Liver (tissue), 8 donors: ENCODE measurements at regions not wholly inside any gene's neighbourhood (a gene's known extent, or its start where the extent isn't known, plus 50 kb on each side); places are given as distances from the start of the nearest gene placed in this dataset.

Experiments used
- DNase-seq: peaks from one replicate; pipeline ENCODE4 v3.0.0-alpha.2; 2017; ENCODE audit warnings: low spot score
- H3K27ac ChIP-seq, 2 donors: one replicate each; pipeline ENCODE4 v1.7.0; 2013; ENCODE audit warnings: inconsistent platforms in 2 of 2, low read length in 2 of 2, control low read depth in 1 of 2, low read depth in 1 of 2, mild to moderate bottlenecking in 1 of 2
- H3K27me3 ChIP-seq, 4 donors: one replicate each; pipeline versions ENCODE4 v1.6.1 to v1.7.0; 2013; ENCODE audit warnings: low read length in 3 of 4, inconsistent platforms in 1 of 4, mild to moderate bottlenecking in 1 of 4, moderate library complexity in 1 of 4; ENCODE audit not compliant: control insufficient read depth in 4 of 4, insufficient read depth in 4 of 4
- H3K36me3 ChIP-seq, 4 donors: one replicate each; pipeline versions ENCODE4 v1.6.1 to v1.7.0; 2013; ENCODE audit warnings: low read length in 3 of 4, mild to moderate bottlenecking in 3 of 4, low read depth in 1 of 4, moderate library complexity in 1 of 4; ENCODE audit not compliant: control insufficient read depth in 4 of 4, insufficient read depth in 3 of 4
- H3K4me1 ChIP-seq, 4 donors: one replicate each; pipeline versions ENCODE4 v1.6.1 to v1.7.0; 2013; ENCODE audit warnings: low read length in 3 of 4, mild to moderate bottlenecking in 3 of 4, moderate library complexity in 1 of 4; ENCODE audit not compliant: control insufficient read depth in 4 of 4, insufficient read depth in 4 of 4
- H3K4me3 ChIP-seq, 3 donors: one replicate each; pipeline versions ENCODE4 v1.6.1 to v1.7.0; 2013; ENCODE audit warnings: low read length in 3 of 3, control low read depth in 1 of 3, low read depth in 1 of 3, mild to moderate bottlenecking in 1 of 3
- H3K9ac ChIP-seq, 2 donors: one replicate each; pipeline ENCODE4 v1.7.0; 2013; ENCODE audit warnings: low read length in 2 of 2, mild to moderate bottlenecking in 2 of 2, moderate library complexity in 2 of 2, control low read depth in 1 of 2, low read depth in 1 of 2
- H3K9me3 ChIP-seq, 4 donors: one replicate each; pipeline versions ENCODE4 v1.6.1 to v1.7.0; 2013; ENCODE audit warnings: low read length in 3 of 4; ENCODE audit not compliant: control insufficient read depth in 4 of 4
- ATF3 ChIP-seq: IDR thresholded peaks from 2 replicates; pipeline ENCODE4 v1.6.1; 2016; ENCODE audit warnings: antibody characterized with exemption
- EGR1 ChIP-seq, 2 donors: IDR thresholded peaks; 2 replicates each; pipeline ENCODE4 v1.6.1; 2016 to 2018; ENCODE audit warnings: antibody characterized with exemption in 2 of 2, low read depth in 2 of 2
- FOXA1 ChIP-seq: IDR thresholded peaks from 2 replicates; pipeline ENCODE4 v1.6.1; 2016; ENCODE audit warnings: antibody characterized with exemption
- FOXA2 ChIP-seq: IDR thresholded peaks from 2 replicates; pipeline ENCODE4 v1.6.1; 2016; ENCODE audit warnings: antibody characterized with exemption
- HNF4A ChIP-seq, 2 donors: conservative IDR thresholded peaks; 2 replicates each; pipeline ENCODE4 v1.6.1; 2016; ENCODE audit warnings: antibody characterized with exemption in 2 of 2, mild to moderate bottlenecking in 2 of 2
- HNF4G ChIP-seq: IDR thresholded peaks from 2 replicates; pipeline ENCODE4 v1.6.1; 2016; ENCODE audit warnings: antibody characterized with exemption
- JUND ChIP-seq, 2 donors: IDR thresholded peaks; 2 replicates each; pipeline ENCODE4 v1.6.1; 2016; ENCODE audit warnings: antibody characterized with exemption in 2 of 2
- MAX ChIP-seq: IDR thresholded peaks from 2 replicates; pipeline ENCODE4 v1.6.1; 2016; ENCODE audit warnings: antibody characterized with exemption
- NR2F2 ChIP-seq: IDR thresholded peaks from 2 replicates; pipeline ENCODE4 v1.6.1; 2016; ENCODE audit warnings: antibody characterized with exemption
- RAD21 ChIP-seq, 2 donors: IDR thresholded peaks; 2 replicates each; pipeline ENCODE4 v1.6.1; 2016; ENCODE audit warnings: antibody characterized with exemption in 2 of 2, mild to moderate bottlenecking in 2 of 2
- RXRA ChIP-seq, 2 donors: IDR thresholded peaks; 2 replicates each; pipeline ENCODE4 v1.6.1; 2017 to 2018; ENCODE audit warnings: antibody characterized with exemption in 2 of 2, mild to moderate bottlenecking in 1 of 2
- SP1 ChIP-seq: IDR thresholded peaks from 2 replicates; pipeline ENCODE4 v1.6.1; 2018; ENCODE audit warnings: antibody characterized with exemption, mild to moderate bottlenecking
- TAF1 ChIP-seq: conservative IDR thresholded peaks from 2 replicates; pipeline ENCODE4 v1.6.1; 2016; ENCODE audit warnings: antibody characterized with exemption, mild to moderate bottlenecking
- YY1 ChIP-seq: IDR thresholded peaks from 2 replicates; pipeline ENCODE4 v1.6.1; 2016; ENCODE audit warnings: antibody characterized with exemption, mild to moderate bottlenecking
- ZBTB33 ChIP-seq: IDR thresholded peaks from 2 replicates; pipeline ENCODE4 v1.6.1; 2016; ENCODE audit warnings: antibody characterized with exemption
- WGBS: extraction: QIAGEN DNeasy Blood & Tissue Kit; methylation state at CpG from one replicate; pipeline ENCODE4 v1.1.7; 2013; 5-methylcytosine and 5-hydroxymethylcytosine counted together
- TF ChIP-seq, protein P1 (sequence below): IDR thresholded peaks from 2 replicates; pipeline ENCODE4 v1.6.1; 2016; ENCODE audit warnings: antibody characterized with exemption, mild to moderate bottlenecking
- TF ChIP-seq, protein P2 (sequence below): fragments of 150-350 bp; IDR thresholded peaks from 2 replicates; pipeline ENCODE4 v1.5.1; 2017; ENCODE audit warnings: improper control_type of control experiment, low read depth, low read length; ENCODE audit not compliant: missing input control
- donor health status: healthy.
- donor health status: healthy.
- donor health status: healthy.
- donor health status: healthy.
- donor health status: healthy.

GRCh38 chr3:107981471-107982111 is 109.2 kb downstream of the CD47 start:
- TF ChIP-seq RAD21 (IDR thresholded peaks at IDR 0.05) = no peak
- no peak for TF ChIP-seq ZBTB33
- no peak for TF ChIP-seq HNF4A (conservative IDR thresholded peaks at IDR 0.05)
- TF ChIP-seq RXRA (IDR thresholded peaks at IDR 0.05) = no peak
- TF ChIP-seq JUND (IDR thresholded peaks at IDR 0.05) = no peak
- no peak for TF ChIP-seq SP1
- no peak for TF ChIP-seq FOXA2
- no peak for TF ChIP-seq TAF1
- TF ChIP-seq, protein P1, sequence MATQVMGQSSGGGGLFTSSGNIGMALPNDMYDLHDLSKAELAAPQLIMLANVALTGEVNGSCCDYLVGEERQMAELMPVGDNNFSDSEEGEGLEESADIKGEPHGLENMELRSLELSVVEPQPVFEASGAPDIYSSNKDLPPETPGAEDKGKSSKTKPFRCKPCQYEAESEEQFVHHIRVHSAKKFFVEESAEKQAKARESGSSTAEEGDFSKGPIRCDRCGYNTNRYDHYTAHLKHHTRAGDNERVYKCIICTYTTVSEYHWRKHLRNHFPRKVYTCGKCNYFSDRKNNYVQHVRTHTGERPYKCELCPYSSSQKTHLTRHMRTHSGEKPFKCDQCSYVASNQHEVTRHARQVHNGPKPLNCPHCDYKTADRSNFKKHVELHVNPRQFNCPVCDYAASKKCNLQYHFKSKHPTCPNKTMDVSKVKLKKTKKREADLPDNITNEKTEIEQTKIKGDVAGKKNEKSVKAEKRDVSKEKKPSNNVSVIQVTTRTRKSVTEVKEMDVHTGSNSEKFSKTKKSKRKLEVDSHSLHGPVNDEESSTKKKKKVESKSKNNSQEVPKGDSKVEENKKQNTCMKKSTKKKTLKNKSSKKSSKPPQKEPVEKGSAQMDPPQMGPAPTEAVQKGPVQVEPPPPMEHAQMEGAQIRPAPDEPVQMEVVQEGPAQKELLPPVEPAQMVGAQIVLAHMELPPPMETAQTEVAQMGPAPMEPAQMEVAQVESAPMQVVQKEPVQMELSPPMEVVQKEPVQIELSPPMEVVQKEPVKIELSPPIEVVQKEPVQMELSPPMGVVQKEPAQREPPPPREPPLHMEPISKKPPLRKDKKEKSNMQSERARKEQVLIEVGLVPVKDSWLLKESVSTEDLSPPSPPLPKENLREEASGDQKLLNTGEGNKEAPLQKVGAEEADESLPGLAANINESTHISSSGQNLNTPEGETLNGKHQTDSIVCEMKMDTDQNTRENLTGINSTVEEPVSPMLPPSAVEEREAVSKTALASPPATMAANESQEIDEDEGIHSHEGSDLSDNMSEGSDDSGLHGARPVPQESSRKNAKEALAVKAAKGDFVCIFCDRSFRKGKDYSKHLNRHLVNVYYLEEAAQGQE = no peak
- no peaks in the 10 kb centered on the region for H3K9me3 ChIP-seq
- no peaks in the 10 kb centered on the region for H3K36me3 ChIP-seq
- no peak overlapping the region for H3K4me3 ChIP-seq
- peaks cover 0 to 4% (median 2%) of the 10 kb centered on the region in 4 donors for H3K4me1 ChIP-seq
- 68% methylated on average over 7 of the region's 7 CpGs for WGBS
- H3K9ac ChIP-seq = no peak overlapping the region
- no peak overlapping the region for H3K27ac ChIP-seq
- no peaks in the 10 kb centered on the region for H3K27me3 ChIP-seq
- no peak for DNase-seq

GRCh38 chr3:107979538-107979937 is 111.3 kb downstream of the CD47 start:
- WGBS = 93% methylated on average over 6 of the region's 6 CpGs

More at GRCh38 chr3:107979538-107979937, 111.3 kb downstream of the CD47 start:
- Histone ChIP-seq H3K4me1 (no peaks in the 10 kb centered on the region), H3K27me3 (no peaks in the 10 kb centered on the region), H3K36me3 (no peaks in the 10 kb centered on the region), H3K9ac (no peak overlapping the region), H3K27ac (no peak overlapping the region), H3K9me3 (no peaks in the 10 kb centered on the region), H3K4me3 (no peak overlapping the region)
- no peak for DNase-seq
- TF ChIP-seq, protein P2, sequence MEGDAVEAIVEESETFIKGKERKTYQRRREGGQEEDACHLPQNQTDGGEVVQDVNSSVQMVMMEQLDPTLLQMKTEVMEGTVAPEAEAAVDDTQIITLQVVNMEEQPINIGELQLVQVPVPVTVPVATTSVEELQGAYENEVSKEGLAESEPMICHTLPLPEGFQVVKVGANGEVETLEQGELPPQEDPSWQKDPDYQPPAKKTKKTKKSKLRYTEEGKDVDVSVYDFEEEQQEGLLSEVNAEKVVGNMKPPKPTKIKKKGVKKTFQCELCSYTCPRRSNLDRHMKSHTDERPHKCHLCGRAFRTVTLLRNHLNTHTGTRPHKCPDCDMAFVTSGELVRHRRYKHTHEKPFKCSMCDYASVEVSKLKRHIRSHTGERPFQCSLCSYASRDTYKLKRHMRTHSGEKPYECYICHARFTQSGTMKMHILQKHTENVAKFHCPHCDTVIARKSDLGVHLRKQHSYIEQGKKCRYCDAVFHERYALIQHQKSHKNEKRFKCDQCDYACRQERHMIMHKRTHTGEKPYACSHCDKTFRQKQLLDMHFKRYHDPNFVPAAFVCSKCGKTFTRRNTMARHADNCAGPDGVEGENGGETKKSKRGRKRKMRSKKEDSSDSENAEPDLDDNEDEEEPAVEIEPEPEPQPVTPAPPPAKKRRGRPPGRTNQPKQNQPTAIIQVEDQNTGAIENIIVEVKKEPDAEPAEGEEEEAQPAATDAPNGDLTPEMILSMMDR = no peak
- TF ChIP-seq, protein P1 = no peak
- TF ChIP-seq MAX (no peak), YY1 (no peak), HNF4A (conservative IDR thresholded peaks at IDR 0.05) (no peak), ZBTB33 (no peak), EGR1 (IDR thresholded peaks at IDR 0.05; ENCODE audit: low read depth in 2 of 2) (no peak), TAF1 (no peak), FOXA2 (no peak), NR2F2 (no peak), JUND (IDR thresholded peaks at IDR 0.05) (no peak), HNF4G (no peak), SP1 (no peak), ATF3 (no peak), RXRA (IDR thresholded peaks at IDR 0.05) (no peak), FOXA1 (no peak)
